ENCODE measurements at regions not wholly inside any gene's neighbourhood (a gene's known extent, or its start where the extent isn't known, plus 50 kb on each side); places are given as distances from the start of the nearest gene placed in this dataset.

GRCh38 chr3:82561784-82562183, 800.3 kb upstream of the GBE1 start:
- Histone ChIP-seq H2AFZ (ENCODE audit: insufficient read depth, low read depth, low read length, poor library complexity, severe bottlenecking) (no peak overlapping the region), H3K4me3 (replicated peaks in 1 of 3; ENCODE audit: low read depth in 2 of 3, low read length in 3 of 3) (no peak overlapping the region), H3K36me3 (replicated peaks in 1 of 2; ENCODE audit: control insufficient read depth in 1 of 2, insufficient read depth in 2 of 2, low read length in 2 of 2) (no peaks in the 10 kb centered on the region), H3K4me1 (ENCODE audit: control insufficient read depth in 1 of 2, insufficient read depth in 2 of 2, low read length in 2 of 2) (no peaks in the 10 kb centered on the region), H3K9ac (ENCODE audit: insufficient read depth, low read length, poor library complexity, severe bottlenecking) (no peak overlapping the region), H3K79me2 (ENCODE audit: insufficient read depth, low read length) (no peaks in the 10 kb centered on the region), H3K27ac (ENCODE audit: low read depth in 1 of 2, low read length in 2 of 2) (no peak overlapping the region), H4K20me1 (ENCODE audit: insufficient read depth, low read length) (no peaks in the 10 kb centered on the region), H3K4me2 (replicated peaks; ENCODE audit: extremely low read depth, low read length, poor library complexity, severe bottlenecking) (no peak overlapping the region), H3K9me3 (replicated peaks in 1 of 2; ENCODE audit: control insufficient read depth in 1 of 2, insufficient read depth in 1 of 2, low read length in 2 of 2) (peaks cover 5% of the 10 kb centered on the region in 2 donors), H3K27me3 (ENCODE audit: control insufficient read depth in 2 of 2, insufficient read depth in 2 of 2, low read length in 2 of 2) (no peaks in the 10 kb centered on the region)
- no peaks in the 10 kb centered on the region for H3K36me3 Mint-ChIP-seq
- intact Hi-C loops (cut with micrococcal nuclease): no loop called here
- H3K4me3 Mint-ChIP-seq: no peak overlapping the region
- no peak overlapping the region for H3K27ac Mint-ChIP-seq
- peaks cover 0 to 7% (median 2%) of the 10 kb centered on the region in 7 donors for H3K9me3 Mint-ChIP-seq
- no peaks in the 10 kb centered on the region for H3K27me3 Mint-ChIP-seq (ENCODE audit: low read depth in 3 of 3)
- no peaks in the 10 kb centered on the region for H3K4me1 Mint-ChIP-seq
- DNase-seq: no peak
- no CpG with 5 or more reads among the region's 2 CpGs for WGBS (ENCODE audit: insufficient coverage)
- no peak for TF ChIP-seq CTCF (IDR thresholded peaks at IDR 0.05)

- Histone ChIP-seq H3K4me1 (ENCODE audit: control insufficient read depth in 1 of 2, insufficient read depth in 2 of 2, low read length in 2 of 2) (no peaks in the 10 kb centered on the region), H3K9me3 (replicated peaks in 1 of 2; ENCODE audit: control insufficient read depth in 1 of 2, insufficient read depth in 1 of 2, low read length in 2 of 2) (no peaks in the 10 kb centered on the region), H3K27me3 (ENCODE audit: control insufficient read depth in 2 of 2, insufficient read depth in 2 of 2, low read length in 2 of 2) (no peaks in the 10 kb centered on the region), H3K27ac (ENCODE audit: low read depth in 1 of 2, low read length in 2 of 2) (no peak overlapping the region), H3K36me3 (replicated peaks in 1 of 2; ENCODE audit: control insufficient read depth in 1 of 2, insufficient read depth in 2 of 2, low read length in 2 of 2) (no peaks in the 10 kb centered on the region), H3K9ac (ENCODE audit: insufficient read depth, low read length, poor library complexity, severe bottlenecking) (no peak overlapping the region), H4K20me1 (ENCODE audit: insufficient read depth, low read length) (no peaks in the 10 kb centered on the region), H3K79me2 (ENCODE audit: insufficient read depth, low read length) (no peaks in the 10 kb centered on the region), H2AFZ (ENCODE audit: insufficient read depth, low read depth, low read length, poor library complexity, severe bottlenecking) (no peak overlapping the region), H3K4me2 (replicated peaks; ENCODE audit: extremely low read depth, low read length, poor library complexity, severe bottlenecking) (no peak overlapping the region), H3K4me3 (replicated peaks in 1 of 3; ENCODE audit: low read depth in 2 of 3, low read length in 3 of 3) (no peak overlapping the region)
- Mint-ChIP-seq H3K36me3 (no peaks in the 10 kb centered on the region), H3K9me3 (peaks cover 0 to 3% (median 0%) of the 10 kb centered on the region in 7 donors), H3K27me3 (ENCODE audit: low read depth in 3 of 3) (no peaks in the 10 kb centered on the region), H3K4me3 (no peak overlapping the region), H3K27ac (no peak overlapping the region), H3K4me1 (no peaks in the 10 kb centered on the region)
- intact Hi-C loops (cut with micrococcal nuclease): no loop called here
- WGBS (ENCODE audit: insufficient coverage): no CpG with 5 or more reads among the region's 1 CpG
- DNase-seq: no peak
- TF ChIP-seq CTCF (IDR thresholded peaks at IDR 0.05): no peak
Measured at GRCh38 chr3:82558081-82558480, 796.6 kb upstream of the GBE1 start.

Measured in CD14-positive monocyte (primary cell).